Stimulated activated CD4-positive, alpha-beta T cell treated with anti-CD3 and anti-CD28 coated beads, TNF-alpha, amount 100 ng/mL, for 1 hour (primary cell): ENCODE measurements at regions not wholly inside any gene's neighbourhood (a gene's known extent, or its start where the extent isn't known, plus 50 kb on each side); places are given as distances from the start of the nearest gene placed in this dataset.
"Not testable (repeated sequence)": the region's sequence is repeated elsewhere in the genome, so short reads cannot be mapped to it uniquely, and the experiment has no call there.

Experiments used
- DNase-seq, 3 donors: peaks; one replicate each; pipeline ENCODE4 v3.0.0-alpha.2; 2020; ENCODE audit warnings: low read depth in 3 of 3, low spot score in 1 of 3

GRCh38 chr5:99614888-99615287 lies 686.1 kb upstream of the CHD1 start:
- no peak for DNase-seq

GRCh38 chr5:99607124-99607523 lies 678.3 kb upstream of the CHD1 start:
- no peak for DNase-seq

- no peak for DNase-seq
Measured at GRCh38 chr5:99605904-99606303, 677.1 kb upstream of the CHD1 start.

GRCh38 chr5:99600952-99601351 lies 672.1 kb upstream of the CHD1 start:
- no peak for DNase-seq

- DNase-seq: no peak
Measured at GRCh38 chr5:99590806-99591205, 662.0 kb upstream of the CHD1 start.

- DNase-seq: no peak
Measured at GRCh38 chr5:99589424-99589823, 660.6 kb upstream of the CHD1 start.

- no peak for DNase-seq
Measured at GRCh38 chr5:99587983-99588382, 659.2 kb upstream of the CHD1 start.

- no peak for DNase-seq
Measured at GRCh38 chr5:99586878-99587277, 658.1 kb upstream of the CHD1 start.

- not testable (repeated sequence) for DNase-seq
Measured at GRCh38 chr5:99581204-99581603, 652.4 kb upstream of the CHD1 start.

- not testable (repeated sequence) for DNase-seq
Measured at GRCh38 chr5:99562937-99563627, 634.3 kb upstream of the CHD1 start.

GRCh38 chr5:99553211-99553810 lies 624.5 kb upstream of the CHD1 start:
- DNase-seq: no peak

- DNase-seq: no peak
Measured at GRCh38 chr5:99544356-99544755, 615.5 kb upstream of the CHD1 start.

- no peak for DNase-seq
Measured at GRCh38 chr5:99543841-99544240, 615.0 kb upstream of the CHD1 start.

GRCh38 chr5:99534241-99534640 lies 605.4 kb upstream of the CHD1 start:
- not testable (repeated sequence) for DNase-seq

GRCh38 chr5:99521666-99522065 lies 592.9 kb upstream of the CHD1 start:
- not testable (repeated sequence) for DNase-seq

- DNase-seq: not testable (repeated sequence)
Measured at GRCh38 chr5:99515864-99516490, 587.2 kb upstream of the CHD1 start.

GRCh38 chr5:99510237-99510866 lies 581.5 kb upstream of the CHD1 start:
- not testable (repeated sequence) for DNase-seq

GRCh38 chr5:99509064-99509463 lies 580.3 kb upstream of the CHD1 start:
- DNase-seq: not testable (repeated sequence)

GRCh38 chr5:99495456-99495855 lies 566.6 kb upstream of the CHD1 start:
- DNase-seq: not testable (repeated sequence)

- not testable (repeated sequence) for DNase-seq
Measured at GRCh38 chr5:99478450-99478849, 549.6 kb upstream of the CHD1 start.

GRCh38 chr5:99473328-99473727 lies 544.5 kb upstream of the CHD1 start:
- not testable (repeated sequence) for DNase-seq

GRCh38 chr5:99471726-99472125 lies 542.9 kb upstream of the CHD1 start:
- DNase-seq: not testable (repeated sequence)
